HEK293T (cell line): ENCODE measurements at regions not wholly inside any gene's neighbourhood (a gene's known extent, or its start where the extent isn't known, plus 50 kb on each side); places are given as distances from the start of the nearest gene placed in this dataset.

Source experiments
- NFRKB ChIP-seq: fragments of 450-650 bp; IDR thresholded peaks from 2 replicates; pipeline ENCODE4 v1.6.1; 2016; ENCODE audit warnings: mild to moderate bottlenecking, moderate library complexity
- PKNOX1 ChIP-seq: fragments of 450-650 bp; IDR thresholded peaks from 2 replicates; pipeline ENCODE4 v1.6.1; 2016
- SUZ12 ChIP-seq: fragments of 450-650 bp; IDR thresholded peaks from 2 replicates; pipeline ENCODE4 v1.6.1; 2016; ENCODE audit warnings: mild to moderate bottlenecking

- TF ChIP-seq PKNOX1, result no peak
- no peak for TF ChIP-seq NFRKB
- no peak for TF ChIP-seq SUZ12
Measured at GRCh38 chr11:116686866-116687265, 85.9 kb downstream of the BUD13 start.
